ENCODE measurements at regions not wholly inside any gene's neighbourhood (a gene's known extent, or its start where the extent isn't known, plus 50 kb on each side); places are given as distances from the start of the nearest gene placed in this dataset.

Small RNAs in the stretch of these regions (small RNA-seq; reads per million reads assigned to genes)
- gene AL929325.1 (ENCODE audit: insufficient read depth in 2 of 3, insufficient read length in 3 of 3, low read depth in 2 of 3, low replicate concordance in 1 of 3) (0 reads per million in 3 experiments), gene RF01225 (ENCODE audit: insufficient read depth in 2 of 3, insufficient read length in 3 of 3, low read depth in 2 of 3, low replicate concordance in 1 of 3) (0 reads per million in 3 experiments)

All from HepG2 (cell line).